Left lung (tissue), 4 donors: ENCODE measurements at regions not wholly inside any gene's neighbourhood (a gene's known extent, or its start where the extent isn't known, plus 50 kb on each side); places are given as distances from the start of the nearest gene placed in this dataset.

Experiments
- ATAC-seq: fragments of 200-7000 bp; cut with Tn5 transposase; one replicate; pipeline ENCODE4 v1.9.1; 2020; ENCODE audit warnings: moderate library complexity
- DNase-seq, 4 donors: peaks; one replicate each; pipeline ENCODE4 v3.0.0-alpha.2; 2013 to 2020
- H3K27ac ChIP-seq, 2 donors: fragments of 200-600 bp; sonication (generic) in 1 of 2; one replicate each; pipeline versions ENCODE4 v1.5.0 to v1.8.0; 2020 to 2021
- H3K27me3 ChIP-seq, 2 donors: fragments of 200-600 bp; sonication (generic) in 1 of 2; one replicate each; pipeline versions ENCODE4 v1.5.0 to v1.8.0; 2020 to 2021
- H3K36me3 ChIP-seq, 2 donors: fragments of 200-600 bp; sonication (generic) in 1 of 2; one replicate each; pipeline versions ENCODE4 v1.5.0 to v1.8.0; 2020 to 2021
- H3K4me1 ChIP-seq, 2 donors: fragments of 200-600 bp; one replicate each; pipeline ENCODE4 v1.8.0; 2021
- H3K4me3 ChIP-seq, 2 donors: fragments of 200-600 bp; sonication (generic) in 1 of 2; one replicate each; pipeline versions ENCODE4 v1.5.0 to v1.8.0; 2020 to 2021; ENCODE audit warnings: mild to moderate bottlenecking in 1 of 2
- H3K9me3 ChIP-seq, 2 donors: fragments of 200-600 bp; sonication (generic) in 1 of 2; one replicate each; pipeline versions ENCODE4 v1.5.0 to v1.8.0; 2020 to 2021
- intact Hi-C, 2 donors: fragments of 100-400 bp; cut with DNase I; formaldehyde crosslinking; loops; one replicate each; pipeline versions ENCODE4 v1.11.2 to v1.14.2; 2022
- TF ChIP-seq, protein P1 (sequence below), 2 donors: fragments of 200-600 bp; sonication (generic) in 1 of 2; IDR thresholded peaks; one replicate each; pipeline versions ENCODE4 v1.5.0 to v1.8.0; 2021; ENCODE audit warnings: antibody characterized with exemption in 2 of 2
- donor health status: DM: no; HTN: yes; CAD: no.
- donor health status: DM: no; HTN: no; CAD: no.

DNA sequence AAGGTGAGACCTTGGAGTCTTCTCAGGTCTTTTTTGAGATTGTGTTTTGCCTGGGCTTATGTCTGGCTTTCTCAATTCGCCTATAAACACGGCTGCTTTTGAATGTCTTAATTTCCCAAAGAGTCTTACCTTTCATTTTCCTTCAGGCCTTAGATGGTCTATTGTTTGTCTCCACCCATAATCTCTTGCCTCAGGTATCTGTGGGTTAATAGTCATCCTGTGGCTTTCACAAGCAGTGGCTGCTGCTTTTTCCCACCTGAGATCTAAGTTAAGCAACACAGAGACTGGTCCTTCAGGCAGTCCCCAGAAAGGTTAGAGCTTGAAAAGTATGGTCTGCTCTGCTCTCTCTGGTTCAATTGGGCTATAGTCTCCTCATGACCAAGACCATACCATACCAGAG is 275.3 kb downstream of the INSIG2 start:
- H3K9me3 ChIP-seq: peaks cover 0 to 3% of the 10 kb centered on the region in 2 donors
- H3K36me3 ChIP-seq: no peaks in the 10 kb centered on the region
- no peak overlapping the region for H3K27ac ChIP-seq
- TF ChIP-seq, protein P1, sequence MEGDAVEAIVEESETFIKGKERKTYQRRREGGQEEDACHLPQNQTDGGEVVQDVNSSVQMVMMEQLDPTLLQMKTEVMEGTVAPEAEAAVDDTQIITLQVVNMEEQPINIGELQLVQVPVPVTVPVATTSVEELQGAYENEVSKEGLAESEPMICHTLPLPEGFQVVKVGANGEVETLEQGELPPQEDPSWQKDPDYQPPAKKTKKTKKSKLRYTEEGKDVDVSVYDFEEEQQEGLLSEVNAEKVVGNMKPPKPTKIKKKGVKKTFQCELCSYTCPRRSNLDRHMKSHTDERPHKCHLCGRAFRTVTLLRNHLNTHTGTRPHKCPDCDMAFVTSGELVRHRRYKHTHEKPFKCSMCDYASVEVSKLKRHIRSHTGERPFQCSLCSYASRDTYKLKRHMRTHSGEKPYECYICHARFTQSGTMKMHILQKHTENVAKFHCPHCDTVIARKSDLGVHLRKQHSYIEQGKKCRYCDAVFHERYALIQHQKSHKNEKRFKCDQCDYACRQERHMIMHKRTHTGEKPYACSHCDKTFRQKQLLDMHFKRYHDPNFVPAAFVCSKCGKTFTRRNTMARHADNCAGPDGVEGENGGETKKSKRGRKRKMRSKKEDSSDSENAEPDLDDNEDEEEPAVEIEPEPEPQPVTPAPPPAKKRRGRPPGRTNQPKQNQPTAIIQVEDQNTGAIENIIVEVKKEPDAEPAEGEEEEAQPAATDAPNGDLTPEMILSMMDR (IDR thresholded peaks at IDR 0.05): no peak
- intact Hi-C loops: no loop called here
- no peaks in the 10 kb centered on the region for H3K27me3 ChIP-seq
- ATAC-seq (no peak), DNase-seq (no peak)
- no peaks in the 10 kb centered on the region for H3K4me1 ChIP-seq
- no peak overlapping the region for H3K4me3 ChIP-seq

DNA sequence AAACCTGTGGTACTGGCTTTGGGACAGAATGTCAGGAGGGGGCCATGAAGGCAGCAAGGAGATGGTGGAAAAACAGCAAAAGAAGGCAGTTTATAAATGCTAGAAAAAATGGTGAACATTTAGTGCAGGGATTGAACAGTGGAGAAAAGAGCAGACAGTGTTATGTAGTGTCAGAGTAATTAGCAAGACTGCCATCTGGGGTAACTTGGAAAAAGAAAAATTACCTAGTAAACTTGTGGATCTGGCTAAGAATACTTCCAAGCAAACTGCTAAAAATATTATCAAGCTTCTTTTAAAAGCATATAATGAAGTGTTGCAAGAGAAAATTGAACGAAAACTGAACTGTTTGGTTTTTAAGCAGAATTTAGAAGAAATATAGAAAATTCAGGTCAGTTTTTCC is 267.8 kb downstream of the INSIG2 start:
- H3K4me1 ChIP-seq: no peaks in the 10 kb centered on the region
- TF ChIP-seq, protein P1 (IDR thresholded peaks at IDR 0.05): no peak
- H3K4me3 ChIP-seq: no peak overlapping the region
- H3K9me3 ChIP-seq: peaks cover 0 to 4% of the 10 kb centered on the region in 2 donors
- H3K36me3 ChIP-seq: no peaks in the 10 kb centered on the region
- DNase-seq (no peak), ATAC-seq (no peak)
- H3K27me3 ChIP-seq: no peaks in the 10 kb centered on the region
- intact Hi-C loops: no loop called here
- no peak overlapping the region for H3K27ac ChIP-seq

DNA sequence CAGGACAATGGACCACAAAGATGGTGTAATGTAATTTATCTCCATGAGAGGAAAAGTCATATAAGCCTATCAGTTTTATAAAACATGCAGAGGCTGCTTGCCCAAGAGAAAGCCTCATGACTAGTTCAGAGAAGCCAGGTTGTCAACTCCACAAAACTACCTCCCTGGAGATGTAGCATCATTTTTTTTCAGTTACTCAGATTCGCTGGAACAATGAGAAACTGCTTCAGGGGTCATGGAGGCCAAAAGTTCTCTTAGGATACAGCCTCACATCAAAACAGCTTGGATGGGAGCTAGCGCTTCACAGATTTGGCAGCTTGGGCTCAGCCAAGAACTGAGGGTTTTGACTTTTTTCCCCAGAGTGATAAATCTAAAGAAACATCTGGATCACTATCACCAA is 263.5 kb downstream of the INSIG2 start:
- Histone ChIP-seq H3K27ac (no peak overlapping the region), H3K4me1 (no peaks in the 10 kb centered on the region), H3K4me3 (no peak overlapping the region), H3K9me3 (no peaks in the 10 kb centered on the region), H3K36me3 (no peaks in the 10 kb centered on the region), H3K27me3 (no peaks in the 10 kb centered on the region)
- no peak for ATAC-seq
- TF ChIP-seq, protein P1 (IDR thresholded peaks at IDR 0.05): no peak
- no peak for DNase-seq
- intact Hi-C loops: no loop called here

DNA sequence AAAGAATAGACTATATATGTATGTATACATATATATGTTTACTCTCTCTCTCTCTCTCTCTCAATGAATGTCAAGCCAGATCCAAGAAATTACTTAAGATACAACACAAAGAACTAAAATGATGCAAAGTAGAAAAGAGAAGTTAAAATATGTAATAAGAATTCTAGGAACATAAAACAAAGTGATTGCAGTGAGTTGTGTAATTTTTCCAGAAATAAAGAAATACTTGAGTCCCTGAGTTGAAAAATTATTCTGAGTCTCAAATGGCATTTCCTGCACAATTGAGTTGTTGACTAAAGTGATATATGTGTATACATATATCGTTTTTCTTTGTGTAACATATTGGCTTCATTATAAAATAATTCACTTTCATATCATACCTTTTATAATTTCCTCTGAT is 262.4 kb downstream of the INSIG2 start:
- Histone ChIP-seq H3K9me3 (no peaks in the 10 kb centered on the region), H3K4me1 (no peaks in the 10 kb centered on the region), H3K36me3 (no peaks in the 10 kb centered on the region), H3K27ac (no peak overlapping the region), H3K27me3 (no peaks in the 10 kb centered on the region), H3K4me3 (no peak overlapping the region)
- ATAC-seq (no peak), DNase-seq (no peak)
- intact Hi-C loops: no loop called here
- TF ChIP-seq, protein P1 (IDR thresholded peaks at IDR 0.05): no peak

DNA sequence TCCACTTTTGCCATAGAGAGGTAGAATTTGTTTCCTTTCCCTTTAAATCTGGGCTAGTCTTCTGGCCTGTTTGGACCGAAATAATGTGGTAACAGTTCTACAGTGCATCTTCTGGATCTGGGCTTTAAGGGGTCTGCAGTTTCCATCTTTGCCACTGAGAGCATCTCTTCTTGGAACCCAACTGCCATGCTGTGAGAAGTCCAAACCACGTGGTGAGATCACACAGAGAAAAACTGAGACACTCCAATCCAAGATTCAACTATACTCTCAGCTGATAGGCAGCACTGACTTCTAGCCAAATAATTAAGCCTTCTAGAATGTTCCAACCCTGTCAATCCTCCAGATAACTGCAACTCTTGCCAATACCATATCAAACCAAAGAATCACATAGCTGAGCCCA is 261.1 kb downstream of the INSIG2 start:
- Histone ChIP-seq H3K9me3 (no peaks in the 10 kb centered on the region), H3K4me3 (no peak overlapping the region), H3K27me3 (no peaks in the 10 kb centered on the region), H3K4me1 (no peaks in the 10 kb centered on the region), H3K36me3 (no peaks in the 10 kb centered on the region), H3K27ac (no peak overlapping the region)
- intact Hi-C loops: no loop called here
- DNase-seq (no peak), ATAC-seq (no peak)
- TF ChIP-seq, protein P1 (IDR thresholded peaks at IDR 0.05): no peak
